ENCODE measurements at regions not wholly inside any gene's neighbourhood (a gene's known extent, or its start where the extent isn't known, plus 50 kb on each side); places are given as distances from the start of the nearest gene placed in this dataset.
"Not testable (repeated sequence)": the region's sequence is repeated elsewhere in the genome, so short reads cannot be mapped to it uniquely, and the experiment has no call there.

DNA sequence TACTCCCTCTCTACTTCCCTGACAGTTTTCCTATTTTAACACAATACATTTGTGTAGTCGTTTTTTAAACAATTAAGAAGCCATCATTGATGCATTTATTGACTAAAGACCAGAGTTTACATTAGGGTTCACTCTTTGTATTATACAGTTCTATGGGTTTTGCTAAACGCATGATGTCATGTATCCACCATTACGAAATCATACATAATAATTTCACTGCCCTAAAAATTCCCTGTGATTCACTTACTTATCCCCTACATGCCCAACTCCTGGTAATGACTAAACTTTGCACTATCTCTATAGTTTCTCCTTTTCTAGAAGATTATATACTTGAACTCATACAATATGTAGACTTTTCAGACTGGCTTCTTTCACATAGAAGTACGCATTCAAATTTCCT lies 1016.5 kb upstream of the FOXG1 start:
- Histone ChIP-seq H4K20me1 (ENCODE audit: low read depth, low read length) (no peaks in the 10 kb centered on the region), H3K36me3 (ENCODE audit: low read length) (no peaks in the 10 kb centered on the region), H3K9me2 (replicated peaks; ENCODE audit: insufficient read depth, low read length) (no peaks in the 10 kb centered on the region), H3K4me3 (ENCODE audit: insufficient read depth, low read length, poor library complexity, severe bottlenecking) (no peak overlapping the region), H3K4me2 (ENCODE audit: low read depth, low read length, poor library complexity, severe bottlenecking) (no peak overlapping the region), H3K27ac (ENCODE audit: low read depth, low read length) (no peak overlapping the region), H3K79me2 (ENCODE audit: insufficient read depth, low read length) (no peaks in the 10 kb centered on the region), H2AFZ (ENCODE audit: low read depth, low read length, severe bottlenecking) (no peak overlapping the region), H3F3A (ENCODE audit: insufficient read depth) (no peaks in the 10 kb centered on the region), H3K27me3 (ENCODE audit: low read length) (no peaks in the 10 kb centered on the region), H3K9me3 (ENCODE audit: insufficient read depth, low read length) (no peaks in the 10 kb centered on the region), H3K9ac (ENCODE audit: low read length) (no peak overlapping the region)
- TF ChIP-seq, protein P1, sequence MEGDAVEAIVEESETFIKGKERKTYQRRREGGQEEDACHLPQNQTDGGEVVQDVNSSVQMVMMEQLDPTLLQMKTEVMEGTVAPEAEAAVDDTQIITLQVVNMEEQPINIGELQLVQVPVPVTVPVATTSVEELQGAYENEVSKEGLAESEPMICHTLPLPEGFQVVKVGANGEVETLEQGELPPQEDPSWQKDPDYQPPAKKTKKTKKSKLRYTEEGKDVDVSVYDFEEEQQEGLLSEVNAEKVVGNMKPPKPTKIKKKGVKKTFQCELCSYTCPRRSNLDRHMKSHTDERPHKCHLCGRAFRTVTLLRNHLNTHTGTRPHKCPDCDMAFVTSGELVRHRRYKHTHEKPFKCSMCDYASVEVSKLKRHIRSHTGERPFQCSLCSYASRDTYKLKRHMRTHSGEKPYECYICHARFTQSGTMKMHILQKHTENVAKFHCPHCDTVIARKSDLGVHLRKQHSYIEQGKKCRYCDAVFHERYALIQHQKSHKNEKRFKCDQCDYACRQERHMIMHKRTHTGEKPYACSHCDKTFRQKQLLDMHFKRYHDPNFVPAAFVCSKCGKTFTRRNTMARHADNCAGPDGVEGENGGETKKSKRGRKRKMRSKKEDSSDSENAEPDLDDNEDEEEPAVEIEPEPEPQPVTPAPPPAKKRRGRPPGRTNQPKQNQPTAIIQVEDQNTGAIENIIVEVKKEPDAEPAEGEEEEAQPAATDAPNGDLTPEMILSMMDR (IDR thresholded peaks at IDR 0.05; ENCODE audit: insufficient read depth, low read length, poor library complexity, severe bottlenecking) = no peak
- no peak for TF ChIP-seq EZH2phosphoT487 (conservative IDR thresholded peaks at IDR 0.05; ENCODE audit: low read length)

DNA sequence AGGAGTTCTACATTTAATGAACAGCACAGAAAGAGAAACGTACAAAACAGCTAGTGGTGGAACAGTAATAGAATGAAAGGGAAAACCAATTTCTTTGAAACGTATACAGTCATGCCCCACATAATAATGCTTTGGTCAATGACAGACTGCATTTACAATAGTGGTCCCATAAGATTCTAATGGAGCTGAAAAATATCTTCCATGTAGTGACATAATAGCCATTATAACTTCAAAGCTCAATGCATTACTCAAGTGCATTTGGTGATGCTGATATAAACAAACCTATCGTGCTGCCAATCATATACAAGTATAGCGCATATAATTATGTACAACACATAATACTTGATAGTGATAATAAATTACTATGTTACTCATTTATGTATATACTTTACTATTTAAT lies 1008.9 kb upstream of the FOXG1 start:
- not testable (repeated sequence) for H3K4me2 ChIP-seq (ENCODE audit: low read depth, low read length, poor library complexity, severe bottlenecking); H3K27ac ChIP-seq (ENCODE audit: low read depth, low read length); H4K20me1 ChIP-seq (ENCODE audit: low read depth, low read length); H3K9me2 ChIP-seq (replicated peaks; ENCODE audit: insufficient read depth, low read length); H3K9me3 ChIP-seq (ENCODE audit: insufficient read depth, low read length); H2AFZ ChIP-seq (ENCODE audit: low read depth, low read length, severe bottlenecking); H3K36me3 ChIP-seq (ENCODE audit: low read length); H3K9ac ChIP-seq (ENCODE audit: low read length); H3K79me2 ChIP-seq (ENCODE audit: insufficient read depth, low read length); H3F3A ChIP-seq (ENCODE audit: insufficient read depth); H3K27me3 ChIP-seq (ENCODE audit: low read length); H3K4me3 ChIP-seq (ENCODE audit: insufficient read depth, low read length, poor library complexity, severe bottlenecking)

DNA sequence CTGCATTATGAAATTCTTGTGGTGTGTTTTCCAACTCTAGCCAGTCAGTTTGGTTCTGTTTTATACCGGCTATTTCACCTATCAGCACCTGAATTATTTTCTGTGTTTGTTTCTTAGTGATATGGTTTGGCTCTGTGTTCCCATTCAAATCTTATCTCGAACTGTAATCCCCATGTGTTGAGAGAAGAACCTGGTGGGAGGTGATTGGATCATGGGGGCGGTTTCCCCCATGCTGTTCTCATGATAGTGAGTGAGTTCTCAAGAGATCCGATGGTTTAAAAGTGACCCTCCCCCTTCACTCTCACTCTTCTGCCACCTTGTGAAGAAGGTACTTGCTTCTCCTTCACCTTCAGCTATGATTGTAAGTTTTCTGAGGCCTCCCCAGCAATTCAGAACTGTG lies 1006.2 kb upstream of the FOXG1 start:
- H3K27me3 ChIP-seq (ENCODE audit: low read length); H3K79me2 ChIP-seq (ENCODE audit: insufficient read depth, low read length); H3F3A ChIP-seq (ENCODE audit: insufficient read depth): not testable (repeated sequence)

DNA sequence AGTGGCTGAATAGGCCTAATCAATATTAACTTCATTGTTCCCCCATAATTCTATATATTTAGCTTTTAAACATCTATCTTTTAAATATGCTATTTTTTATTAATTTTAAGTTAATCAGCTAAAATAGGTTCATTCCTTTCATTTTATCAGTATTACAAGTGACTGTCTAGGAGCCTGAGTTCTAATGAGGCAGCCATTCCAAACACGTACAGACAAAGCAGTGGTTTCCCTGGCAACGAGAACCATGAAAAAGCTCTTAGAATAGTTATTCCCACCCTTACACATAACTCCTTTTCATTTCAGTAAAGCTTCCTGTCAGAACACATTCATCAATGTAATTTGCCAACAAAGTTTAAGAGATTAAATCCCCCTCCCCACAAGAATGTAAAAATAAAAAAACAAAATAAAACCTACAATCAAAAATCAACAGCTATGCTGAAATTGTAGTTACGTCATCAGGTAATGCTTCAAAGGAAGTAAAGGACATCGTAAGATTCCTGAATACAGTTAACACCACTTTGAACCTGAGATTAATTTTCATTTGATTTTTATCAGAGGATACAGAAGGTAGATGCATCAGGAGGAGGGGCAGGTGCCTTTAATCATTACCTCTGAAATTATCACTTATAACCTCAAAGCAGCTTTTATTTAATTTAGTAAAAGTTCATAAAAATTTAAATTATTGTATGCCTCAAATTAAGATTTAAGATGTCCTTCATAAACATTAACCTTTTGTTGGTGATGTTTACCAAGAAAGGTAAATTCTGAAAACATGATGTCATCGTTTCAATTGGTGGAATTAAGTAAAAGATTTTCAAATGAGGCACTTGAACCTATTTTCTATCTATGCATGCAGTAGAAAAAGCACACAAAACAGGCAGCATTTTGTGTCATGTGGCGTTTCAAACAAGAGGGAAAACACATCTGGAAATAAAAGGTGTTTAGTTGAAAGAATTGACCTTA lies 967.2 kb upstream of the FOXG1 start:
- not testable (repeated sequence) for H2AFZ ChIP-seq (ENCODE audit: low read depth, low read length, severe bottlenecking); H3K9me3 ChIP-seq (ENCODE audit: insufficient read depth, low read length); H3K79me2 ChIP-seq (ENCODE audit: insufficient read depth, low read length); H3K9me2 ChIP-seq (replicated peaks; ENCODE audit: insufficient read depth, low read length); H3K36me3 ChIP-seq (ENCODE audit: low read length); H3F3A ChIP-seq (ENCODE audit: insufficient read depth); H3K27me3 ChIP-seq (ENCODE audit: low read length); H3K4me2 ChIP-seq (ENCODE audit: low read depth, low read length, poor library complexity, severe bottlenecking); H3K9ac ChIP-seq (ENCODE audit: low read length); H4K20me1 ChIP-seq (ENCODE audit: low read depth, low read length); H3K4me3 ChIP-seq (ENCODE audit: insufficient read depth, low read length, poor library complexity, severe bottlenecking); H3K27ac ChIP-seq (ENCODE audit: low read depth, low read length)

More for the DNA sequence above, 1006.2 kb upstream of the FOXG1 start:
- H2AFZ ChIP-seq (ENCODE audit: low read depth, low read length, severe bottlenecking); H3K9me3 ChIP-seq (ENCODE audit: insufficient read depth, low read length); H3K4me3 ChIP-seq (ENCODE audit: insufficient read depth, low read length, poor library complexity, severe bottlenecking); H4K20me1 ChIP-seq (ENCODE audit: low read depth, low read length); H3K36me3 ChIP-seq (ENCODE audit: low read length); H3K9ac ChIP-seq (ENCODE audit: low read length); H3K27ac ChIP-seq (ENCODE audit: low read depth, low read length); H3K4me2 ChIP-seq (ENCODE audit: low read depth, low read length, poor library complexity, severe bottlenecking); H3K9me2 ChIP-seq (replicated peaks; ENCODE audit: insufficient read depth, low read length): not testable (repeated sequence)

DNA sequence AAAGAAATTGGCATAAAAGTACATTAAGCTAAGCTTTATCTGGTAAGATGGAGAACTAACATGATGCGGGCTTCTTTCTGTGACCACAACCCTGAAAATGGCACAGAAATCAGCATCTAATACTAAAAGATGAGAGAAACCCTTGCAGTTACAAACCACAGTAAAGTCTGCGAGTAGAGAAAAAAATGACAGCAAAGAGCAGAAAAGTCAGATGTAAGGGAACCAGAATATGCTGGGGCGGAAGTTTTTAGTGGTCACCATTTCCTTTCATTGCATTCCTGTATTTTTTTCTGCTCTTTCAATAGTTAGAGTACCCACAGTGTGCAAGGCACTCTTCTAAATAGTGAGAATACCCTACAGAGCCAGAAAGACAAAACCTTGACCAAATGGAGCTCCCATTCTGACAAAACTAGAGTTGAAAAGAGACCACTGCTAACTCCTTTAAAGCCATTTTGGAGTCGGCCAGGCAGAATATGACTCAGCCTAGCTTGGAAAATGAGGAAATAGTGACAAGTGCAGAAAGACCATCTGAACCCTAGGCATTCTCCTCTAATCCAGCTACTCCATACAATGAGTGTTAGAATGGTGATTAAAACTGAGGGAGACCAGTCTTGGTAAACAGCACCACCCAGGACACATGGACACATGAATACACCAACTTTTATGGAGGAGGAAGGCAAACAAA lies 948.7 kb upstream of the FOXG1 start:
- not testable (repeated sequence) for H3K9me2 ChIP-seq (replicated peaks; ENCODE audit: insufficient read depth, low read length); H3K27me3 ChIP-seq (ENCODE audit: low read length); H3K36me3 ChIP-seq (ENCODE audit: low read length); H3K9ac ChIP-seq (ENCODE audit: low read length); H2AFZ ChIP-seq (ENCODE audit: low read depth, low read length, severe bottlenecking); H3K27ac ChIP-seq (ENCODE audit: low read depth, low read length); H4K20me1 ChIP-seq (ENCODE audit: low read depth, low read length); H3K4me3 ChIP-seq (ENCODE audit: insufficient read depth, low read length, poor library complexity, severe bottlenecking); H3F3A ChIP-seq (ENCODE audit: insufficient read depth); H3K9me3 ChIP-seq (ENCODE audit: insufficient read depth, low read length); H3K79me2 ChIP-seq (ENCODE audit: insufficient read depth, low read length); H3K4me2 ChIP-seq (ENCODE audit: low read depth, low read length, poor library complexity, severe bottlenecking)

DNA sequence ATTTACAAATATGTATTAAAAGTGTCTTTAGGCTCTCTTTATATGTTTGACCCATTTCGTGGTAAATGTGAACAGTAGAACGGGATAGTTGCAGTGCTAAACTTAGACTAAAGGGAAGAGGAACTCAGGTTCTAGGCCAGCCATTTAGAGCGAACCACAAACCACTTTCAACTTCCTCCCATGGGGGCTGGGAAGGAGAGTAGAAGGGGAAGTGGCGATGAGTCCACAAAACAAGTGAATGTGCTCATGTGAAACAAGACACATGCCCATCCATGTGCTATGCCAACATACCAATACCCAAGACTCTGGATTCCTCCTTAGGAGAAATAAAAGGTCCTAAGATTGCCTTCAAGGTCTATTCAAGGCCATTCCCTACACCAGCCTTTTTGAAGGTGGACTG lies 940.4 kb upstream of the FOXG1 start:
- not testable (repeated sequence) for H3K27ac ChIP-seq (ENCODE audit: low read depth, low read length); H3K4me3 ChIP-seq (ENCODE audit: insufficient read depth, low read length, poor library complexity, severe bottlenecking); H3K36me3 ChIP-seq (ENCODE audit: low read length); H4K20me1 ChIP-seq (ENCODE audit: low read depth, low read length); H3K9me2 ChIP-seq (replicated peaks; ENCODE audit: insufficient read depth, low read length); H2AFZ ChIP-seq (ENCODE audit: low read depth, low read length, severe bottlenecking); H3K9ac ChIP-seq (ENCODE audit: low read length); H3K27me3 ChIP-seq (ENCODE audit: low read length); H3K9me3 ChIP-seq (ENCODE audit: insufficient read depth, low read length); H3K79me2 ChIP-seq (ENCODE audit: insufficient read depth, low read length); H3F3A ChIP-seq (ENCODE audit: insufficient read depth); H3K4me2 ChIP-seq (ENCODE audit: low read depth, low read length, poor library complexity, severe bottlenecking)

DNA sequence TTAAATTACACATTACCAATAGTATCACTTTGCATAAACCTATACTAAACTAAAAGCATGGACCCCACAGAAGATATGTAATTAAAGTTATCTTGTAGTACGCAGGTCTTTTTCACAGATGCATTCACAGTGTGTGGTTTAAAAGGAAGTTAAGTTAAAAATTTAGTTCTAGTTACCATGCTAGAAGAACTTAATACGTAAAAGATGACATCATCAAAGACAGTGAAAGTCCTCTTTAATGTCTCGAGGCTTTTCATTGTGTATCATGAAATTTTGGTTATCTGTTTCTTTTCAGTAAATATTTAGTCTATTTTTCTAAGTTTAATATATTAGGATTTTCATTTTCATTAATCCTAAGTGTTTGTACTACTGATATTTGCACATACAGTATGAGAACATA lies 934.6 kb upstream of the FOXG1 start:
- not testable (repeated sequence) for H3K9me2 ChIP-seq (replicated peaks; ENCODE audit: insufficient read depth, low read length); H3K79me2 ChIP-seq (ENCODE audit: insufficient read depth, low read length); H3K9ac ChIP-seq (ENCODE audit: low read length); H3K4me3 ChIP-seq (ENCODE audit: insufficient read depth, low read length, poor library complexity, severe bottlenecking); H3K36me3 ChIP-seq (ENCODE audit: low read length); H2AFZ ChIP-seq (ENCODE audit: low read depth, low read length, severe bottlenecking); H3K9me3 ChIP-seq (ENCODE audit: insufficient read depth, low read length); H3F3A ChIP-seq (ENCODE audit: insufficient read depth); H3K27ac ChIP-seq (ENCODE audit: low read depth, low read length); H3K4me2 ChIP-seq (ENCODE audit: low read depth, low read length, poor library complexity, severe bottlenecking); H3K27me3 ChIP-seq (ENCODE audit: low read length); H4K20me1 ChIP-seq (ENCODE audit: low read depth, low read length)

Measured in SU-DHL-6 (cell line).